NCI-H2081 (cell line): ENCODE measurements at regions not wholly inside any gene's neighbourhood (a gene's known extent, or its start where the extent isn't known, plus 50 kb on each side); places are given as distances from the start of the nearest gene placed in this dataset.

Experiments
- DNase-seq, 2 experiments: peaks; one replicate each; lab custom pipeline; 2025; lab: John Stamatoyannopoulos, UW

DNA sequence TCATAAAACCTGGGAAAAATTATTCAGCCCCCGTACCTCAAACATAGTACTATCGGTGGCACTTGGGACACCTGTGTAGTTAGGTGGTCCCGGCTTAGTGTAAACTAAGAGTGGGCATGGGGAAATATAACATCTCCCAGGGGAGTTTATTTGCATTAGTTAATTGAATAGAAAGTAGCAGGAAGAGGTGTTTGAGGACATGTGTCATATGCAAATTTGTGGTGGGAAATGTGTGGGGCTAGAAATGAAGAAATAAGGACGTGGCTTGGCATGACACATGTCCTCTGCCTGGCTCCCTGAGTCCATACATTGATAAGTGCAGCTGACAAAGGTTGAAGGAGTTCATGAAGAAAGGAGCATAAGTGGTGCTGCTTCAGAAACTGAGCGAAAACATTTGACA, 483.6 kb downstream of the SH2D1A start:
- DNase-seq, result no peak

- DNase-seq, result no peak
Observed at GRCh38 chrX:124836786-124837185, 482.9 kb upstream of the TEX13C start.

DNA sequence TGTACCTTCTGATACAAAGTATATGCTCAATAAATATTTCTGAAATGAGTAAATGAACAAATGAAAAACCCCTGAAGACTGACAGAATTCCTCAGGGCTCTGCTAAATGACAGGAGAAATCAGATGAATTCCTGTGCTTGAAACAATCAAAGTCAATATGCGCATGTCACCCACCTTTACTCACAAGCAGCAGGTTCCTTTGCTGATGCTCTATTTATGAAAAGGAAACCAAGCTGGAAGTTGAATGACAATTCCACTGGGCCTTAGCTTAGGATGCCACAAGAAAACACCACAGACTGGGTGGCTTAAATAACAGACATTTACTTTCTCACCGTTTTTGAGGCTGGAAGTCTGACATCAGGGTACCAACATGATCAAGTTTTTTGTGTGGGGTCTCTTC, 477.5 kb upstream of the TEX13C start:
- no peak for DNase-seq

GRCh38 chrX:124860736-124861135, 458.9 kb upstream of the TEX13C start:
- DNase-seq, result peak in 1 of 2 experiments; percentile 10

DNA sequence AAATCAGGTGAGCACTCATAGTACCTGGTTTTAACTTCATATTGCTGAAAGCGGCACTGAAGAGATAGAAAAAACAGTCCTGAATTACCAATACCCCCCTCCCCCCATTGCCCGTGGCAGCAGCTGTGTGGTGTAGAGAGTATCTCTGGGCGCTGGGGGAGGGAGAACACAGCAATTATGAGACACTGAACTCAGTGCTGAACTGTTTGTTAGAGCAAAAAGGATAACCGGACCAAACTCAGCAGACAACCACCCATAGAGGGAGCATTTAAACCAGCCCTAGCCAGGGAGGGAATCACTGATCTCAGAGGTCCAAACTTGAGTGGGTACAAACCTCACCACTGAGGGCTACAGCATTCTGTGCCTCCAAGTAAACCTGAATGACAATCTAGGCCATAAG, 457.4 kb upstream of the TEX13C start:
- DNase-seq, result peak; percentile 70 to 87

DNA sequence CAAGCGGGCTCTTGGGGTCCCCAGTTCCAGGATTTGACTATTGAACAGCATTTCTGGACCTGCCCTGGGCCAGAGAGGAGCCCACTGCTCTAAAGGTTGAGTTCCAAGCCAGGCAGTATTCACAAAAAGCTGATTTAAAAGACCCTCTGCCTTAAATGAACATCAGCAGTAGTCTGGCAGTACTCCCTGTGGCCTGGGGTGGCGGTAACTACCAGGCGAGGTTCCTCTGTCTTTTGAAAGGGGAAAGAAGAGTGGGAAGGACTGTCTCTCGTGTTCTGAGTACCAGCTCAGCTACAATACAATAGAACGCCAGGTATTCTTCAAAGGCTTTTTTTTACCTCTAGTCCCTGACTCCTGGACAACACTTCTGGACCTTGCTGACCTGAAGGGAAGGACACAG, 456.4 kb upstream of the TEX13C start:
- peak in 1 of 2 experiments; percentile 18 for DNase-seq

GRCh38 chrX:124887572-124887971, 432.1 kb upstream of the TEX13C start:
- DNase-seq, result no peak

GRCh38 chrX:124895947-124896346, 423.7 kb upstream of the TEX13C start:
- DNase-seq, result peak in 1 of 2 experiments; percentile 54

DNA sequence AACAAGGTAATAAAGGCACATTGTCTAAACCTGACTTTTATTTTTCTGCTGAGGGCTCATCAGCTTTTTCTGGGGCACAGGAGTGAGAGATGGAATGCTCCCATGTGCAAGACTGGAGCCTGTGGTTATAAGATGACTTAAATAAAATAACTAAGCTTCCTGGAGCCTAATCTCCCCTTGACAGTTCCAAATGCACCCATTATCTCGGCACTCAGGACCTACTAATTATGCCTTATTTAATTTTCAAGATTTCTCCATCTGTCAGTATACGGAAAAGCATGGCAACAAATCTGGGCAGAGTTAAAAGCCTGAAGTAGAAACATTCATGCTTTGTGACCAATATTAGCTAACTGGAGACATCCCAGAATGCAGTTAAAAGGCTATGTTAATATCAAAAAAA, 416.7 kb upstream of the TEX13C start:
- DNase-seq, result peak in 1 of 2 experiments; percentile 41

DNA sequence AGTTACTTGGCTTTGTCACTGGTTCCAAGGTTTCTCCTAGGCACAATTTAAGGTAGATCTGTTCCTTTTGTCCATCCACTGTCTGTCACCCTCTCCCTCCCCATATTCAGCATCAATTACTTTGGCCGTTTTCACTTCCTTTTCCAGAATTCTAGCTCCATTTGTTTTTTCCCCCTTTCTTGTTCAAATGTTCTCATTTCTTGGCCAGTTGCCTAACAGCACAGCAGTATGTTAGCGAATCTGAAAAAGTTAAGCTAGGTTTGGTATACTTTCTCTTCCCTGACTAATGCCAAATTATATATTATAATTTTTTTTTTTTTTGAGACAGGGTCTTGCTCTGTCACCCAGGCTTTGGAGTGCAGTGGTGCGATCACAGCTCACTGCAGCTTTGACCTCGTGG, 409.1 kb upstream of the TEX13C start:
- DNase-seq, result peak in 1 of 2 experiments; percentile 68

- DNase-seq, result no peak
Observed at GRCh38 chrX:124917011-124917410, 402.7 kb upstream of the TEX13C start.

GRCh38 chrX:124925681-124926080, 394.0 kb upstream of the TEX13C start:
- DNase-seq, result peak; percentile 19 to 76

DNA sequence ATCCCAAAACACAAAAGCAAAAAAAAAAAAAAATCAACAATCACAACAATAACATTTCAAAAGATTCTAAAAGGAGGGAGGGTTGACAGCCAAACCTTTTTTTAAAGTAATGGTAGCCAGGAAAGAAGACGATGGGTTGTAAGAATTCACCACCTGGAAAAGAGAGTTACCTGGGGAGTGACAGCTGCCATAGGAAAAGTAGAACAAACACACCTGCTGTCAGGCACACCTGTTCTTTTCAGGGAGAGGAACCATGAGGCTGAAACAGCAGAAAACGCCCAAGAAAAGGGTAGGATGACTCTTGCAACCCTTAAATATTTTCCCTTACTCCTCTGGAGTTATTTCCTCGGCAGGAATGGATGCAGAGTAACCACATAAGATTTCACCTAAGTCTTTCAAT, 388.4 kb upstream of the TEX13C start:
- peak; percentile 68 to 90 for DNase-seq

- DNase-seq, result peak in 1 of 2 experiments; percentile 67
Observed at GRCh38 chrX:124931958-124932357, 387.7 kb upstream of the TEX13C start.

GRCh38 chrX:124938715-124939114, 381.0 kb upstream of the TEX13C start:
- peak in 1 of 2 experiments; percentile 17 for DNase-seq

DNA sequence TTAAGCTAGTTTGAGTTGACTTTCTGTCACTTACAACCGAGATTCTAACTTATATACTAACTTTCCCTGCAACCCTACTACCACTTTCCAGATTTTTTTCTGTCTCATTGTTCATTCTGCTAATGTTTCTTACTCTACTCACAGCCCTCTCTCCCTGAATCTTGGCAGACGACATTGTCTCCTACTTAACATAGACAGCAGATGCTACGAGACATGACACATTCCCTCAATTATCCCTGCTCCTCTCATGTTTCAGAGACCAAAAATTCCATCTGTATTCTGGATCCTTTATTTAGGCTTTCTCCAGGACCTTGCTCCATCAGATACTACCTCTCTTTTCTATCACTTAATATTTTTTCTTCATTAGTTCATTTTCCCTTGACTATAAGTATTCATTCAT, 379.1 kb upstream of the TEX13C start:
- no peak for DNase-seq

DNA sequence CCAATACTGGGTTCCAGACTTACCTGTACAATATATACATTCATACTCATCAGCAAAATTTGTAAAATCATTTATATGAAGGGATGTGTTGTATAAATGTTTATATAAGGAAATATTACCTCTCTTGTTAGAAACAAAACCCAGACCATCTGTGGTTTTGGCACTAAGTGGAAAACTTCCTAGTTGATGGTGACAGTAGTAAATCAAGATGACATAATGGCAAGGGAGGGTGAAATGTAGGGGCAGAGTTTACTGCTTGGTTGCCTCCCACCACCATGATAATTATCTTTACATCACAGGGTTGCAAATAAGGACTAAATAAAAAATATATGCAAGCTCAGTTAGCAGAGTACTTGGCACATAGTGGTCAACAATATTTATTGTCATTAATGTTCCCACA, 365.3 kb upstream of the TEX13C start:
- DNase-seq, result peak in 1 of 2 experiments; percentile 12

- DNase-seq, result no peak
Observed at GRCh38 chrX:124960454-124960853, 359.2 kb upstream of the TEX13C start.

- no peak for DNase-seq
Observed at GRCh38 chrX:124963717-124964116, 356.0 kb upstream of the TEX13C start, which contains the start of gene TENM1. Gene TENM1, minus strand, starts transcription at chrX:124963817.

- no peak for DNase-seq
Observed at GRCh38 chrX:124975456-124975855, 344.2 kb upstream of the TEX13C start.

GRCh38 chrX:124981420-124981819, 338.3 kb upstream of the TEX13C start:
- peak; percentile 2 to 56 for DNase-seq

GRCh38 chrX:124984140-124984813, 335.4 kb upstream of the TEX13C start:
- no peak for DNase-seq

GRCh38 chrX:124986284-124986683, 333.4 kb upstream of the TEX13C start:
- no peak for DNase-seq

DNA sequence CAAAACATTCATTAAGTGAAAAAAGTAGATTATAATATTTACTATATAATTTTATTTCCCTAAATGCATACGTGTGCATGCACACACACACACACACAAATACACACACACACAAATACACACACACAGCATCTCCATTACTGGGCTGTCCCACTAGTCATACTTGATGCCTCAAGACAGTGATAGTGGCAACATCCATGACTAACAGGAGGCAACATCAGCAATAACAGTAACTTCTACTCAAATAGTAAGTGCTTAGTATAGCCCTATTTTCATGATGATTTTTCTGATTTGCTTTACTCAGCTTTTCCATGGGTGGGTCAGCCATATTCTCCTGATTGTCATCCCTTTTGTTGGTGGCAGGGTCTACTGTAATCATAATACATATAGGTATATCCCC, 325.9 kb upstream of the TEX13C start:
- DNase-seq, result no peak
